Stimulated activated naive CD4-positive, alpha-beta T cell (primary cell): ENCODE measurements at regions not wholly inside any gene's neighbourhood (a gene's known extent, or its start where the extent isn't known, plus 50 kb on each side); places are given as distances from the start of the nearest gene placed in this dataset.
"Not testable (repeated sequence)": the region's sequence is repeated elsewhere in the genome, so short reads cannot be mapped to it uniquely, and the experiment has no call there.

Source experiments
- DNase-seq, 6 experiments: peaks; one replicate each; lab custom pipeline; 2025; lab: John Stamatoyannopoulos, UW

DNA sequence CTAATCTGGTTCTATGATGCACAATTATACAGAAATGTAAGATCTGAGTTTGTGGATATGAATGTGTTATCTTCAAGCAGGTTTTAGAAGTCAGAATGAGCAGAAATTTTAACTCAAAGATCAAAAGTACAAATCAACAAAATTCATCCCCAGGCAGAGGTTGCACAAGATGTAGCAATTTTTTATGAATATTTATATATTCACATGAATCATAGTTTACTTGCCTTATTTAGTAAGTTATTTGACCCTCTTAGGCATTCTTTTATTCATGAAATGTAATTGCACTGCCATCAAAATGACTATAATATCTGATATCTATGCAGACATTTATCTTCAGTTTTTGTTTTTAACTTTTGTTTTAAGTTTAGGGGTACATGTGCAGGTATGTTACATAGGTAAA, 103.1 kb upstream of the DAZL start:
- DNase-seq, result no peak

DNA sequence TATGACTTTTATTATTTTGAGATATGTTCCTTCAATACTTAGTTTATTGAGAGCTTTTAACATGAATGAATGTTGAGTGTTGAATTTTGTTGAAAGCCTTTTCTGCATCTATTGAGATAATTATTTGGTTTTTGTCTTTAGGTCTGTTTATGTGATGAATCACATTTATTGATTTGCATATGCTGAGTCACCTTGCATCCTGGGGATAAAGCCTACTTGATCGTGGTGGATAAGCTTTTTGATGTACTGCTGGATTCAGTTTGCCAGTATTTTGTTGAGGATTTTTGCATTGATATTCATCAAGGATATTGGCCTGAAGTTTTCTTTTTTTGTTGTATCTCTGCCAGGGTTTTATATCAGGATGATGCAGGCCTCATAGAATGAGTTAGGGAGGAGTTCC, 106.5 kb upstream of the DAZL start:
- DNase-seq, result not testable (repeated sequence)

DNA sequence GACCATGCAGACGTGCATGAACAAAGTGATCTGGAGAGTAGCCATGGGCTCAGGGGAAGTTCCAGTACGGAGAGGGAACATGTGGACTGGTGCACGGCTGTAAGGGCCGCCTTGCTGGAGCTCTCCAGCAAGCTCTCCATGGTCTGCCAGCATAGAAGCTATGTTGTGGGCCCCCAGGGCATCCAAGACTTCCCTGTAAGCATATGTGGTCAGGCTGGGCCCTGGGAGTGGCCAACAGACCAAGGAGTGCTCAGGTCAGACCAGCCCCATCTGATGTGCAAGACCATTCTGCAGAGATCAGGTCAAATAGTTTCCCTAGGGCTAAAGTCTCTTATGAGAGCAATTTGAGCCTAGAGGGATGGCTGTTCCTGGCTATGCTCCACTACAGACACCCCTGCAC, 110.1 kb upstream of the DAZL start:
- no peak for DNase-seq

DNA sequence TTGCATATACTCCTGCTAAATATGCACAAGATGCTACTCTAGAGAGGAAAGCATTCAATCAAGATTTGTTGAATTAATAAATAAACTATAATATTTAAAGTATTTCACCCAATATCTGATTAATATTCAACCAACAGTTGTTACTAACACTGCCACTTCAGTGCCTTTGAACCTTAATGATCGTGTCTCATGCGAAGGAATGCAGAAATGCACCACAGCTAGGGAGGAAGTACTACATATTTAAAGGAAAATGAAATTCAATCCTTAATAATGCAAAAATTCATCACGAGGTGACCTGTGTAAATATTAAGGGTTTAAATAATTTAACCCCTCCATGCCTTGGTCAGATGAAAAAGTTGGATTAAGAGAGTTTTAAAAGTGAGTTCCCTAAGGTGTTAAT, 114.2 kb upstream of the DAZL start:
- DNase-seq, result no peak

DNA sequence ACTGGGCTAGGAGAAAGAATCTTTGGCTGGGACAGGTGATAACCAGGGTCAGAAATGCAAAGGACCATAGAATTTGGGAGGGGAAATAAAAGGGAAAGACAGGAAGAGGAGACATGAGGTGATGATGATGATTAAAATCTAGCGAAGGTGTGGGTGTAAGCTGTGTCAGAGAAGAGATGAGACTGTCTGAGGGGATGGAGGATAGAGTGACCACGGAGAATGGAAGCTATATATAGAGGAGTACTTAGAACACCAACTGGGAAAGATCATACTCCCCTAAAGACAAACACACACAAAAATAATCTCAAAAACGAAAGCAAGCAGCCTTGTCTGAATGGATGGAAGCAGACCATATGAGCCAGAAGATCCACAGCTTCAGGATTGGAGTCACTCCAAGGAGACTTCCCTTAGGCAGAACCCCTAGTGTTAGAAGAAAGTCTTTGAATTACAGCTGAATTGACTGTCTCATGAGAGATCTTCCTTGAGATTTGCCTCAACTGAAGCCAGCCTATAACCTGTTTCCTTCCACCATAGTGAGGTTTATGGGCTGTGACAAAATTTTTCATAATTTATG, 115.2 kb upstream of the DAZL start:
- DNase-seq, result no peak

DNA sequence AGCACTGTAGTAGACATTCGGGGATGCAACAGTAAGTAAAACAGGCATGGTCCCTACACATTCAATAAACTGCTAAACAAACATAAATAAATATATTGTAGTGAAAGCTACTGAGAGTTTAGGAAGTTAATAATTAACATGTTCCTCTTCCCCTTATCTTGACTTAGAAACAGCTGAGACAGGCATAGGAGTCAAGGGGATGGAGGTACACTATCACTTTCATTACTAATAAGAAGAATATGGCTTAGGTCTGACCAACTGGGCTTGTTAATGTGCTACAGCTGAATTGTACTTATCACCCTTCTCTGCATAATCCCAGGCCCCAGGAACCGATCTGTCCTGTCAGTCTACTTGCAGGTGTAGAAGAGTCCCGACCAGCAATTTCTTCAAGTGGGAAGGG, 116.3 kb upstream of the DAZL start:
- DNase-seq, result no peak

DNA sequence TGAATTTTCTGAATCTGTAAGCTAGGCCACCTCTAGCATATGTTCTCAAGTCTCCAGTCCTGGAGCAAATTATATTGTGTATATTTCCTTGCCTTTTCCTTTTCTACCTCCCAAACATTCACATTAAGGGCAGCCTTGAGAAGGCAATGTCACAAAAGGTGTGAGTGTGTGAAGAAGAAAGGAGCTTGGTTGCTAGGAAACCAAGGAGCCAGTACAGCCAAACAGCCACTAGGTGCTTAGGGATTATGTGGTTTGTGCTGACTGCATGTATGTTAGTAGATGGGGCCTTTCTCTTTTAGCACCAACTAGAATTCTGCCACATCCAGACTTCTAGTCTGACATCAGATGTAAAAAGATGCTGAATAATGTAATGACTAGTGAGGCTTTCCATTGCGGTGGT, 118.8 kb upstream of the DAZL start:
- DNase-seq, result peak in 1 of 6 experiments; percentile 22

DNA sequence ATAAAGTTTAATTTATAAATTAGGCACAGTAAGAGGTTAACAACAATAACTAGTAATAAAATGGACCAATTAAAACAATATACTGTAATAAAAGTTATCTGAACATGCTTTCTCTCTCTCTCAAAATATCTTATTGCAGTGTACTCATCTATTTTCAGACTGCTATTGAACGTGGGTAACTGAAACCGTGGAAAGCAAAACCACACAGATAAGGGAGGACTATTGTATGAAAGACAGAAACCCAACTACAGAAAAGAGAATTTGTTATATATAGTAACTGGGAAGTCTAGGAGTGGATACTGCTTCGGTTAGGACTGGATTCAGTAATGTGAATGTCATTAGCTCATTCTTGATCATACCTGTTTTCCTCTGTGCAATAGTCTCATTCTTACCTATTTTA, 119.3 kb upstream of the DAZL start:
- DNase-seq, result no peak

DNA sequence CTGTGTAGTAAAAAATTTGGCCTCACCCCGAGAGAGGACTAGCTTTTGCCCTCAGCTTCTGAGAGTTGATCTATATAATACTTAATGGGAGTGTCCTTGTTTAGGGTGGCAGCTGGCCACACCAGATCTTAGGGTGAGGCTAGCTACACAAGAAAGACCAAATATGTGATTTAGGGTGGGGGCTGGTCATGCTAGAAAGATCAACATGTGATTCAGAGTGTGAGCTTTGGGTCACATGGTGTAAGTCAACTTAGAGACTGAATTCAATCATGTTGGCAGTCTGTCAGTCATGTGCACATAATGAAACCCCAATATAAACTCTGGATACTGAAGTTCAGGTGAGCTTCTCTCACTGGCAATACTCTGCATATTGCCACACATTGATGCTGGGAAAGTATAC, 120.7 kb upstream of the DAZL start:
- no peak for DNase-seq

DNA sequence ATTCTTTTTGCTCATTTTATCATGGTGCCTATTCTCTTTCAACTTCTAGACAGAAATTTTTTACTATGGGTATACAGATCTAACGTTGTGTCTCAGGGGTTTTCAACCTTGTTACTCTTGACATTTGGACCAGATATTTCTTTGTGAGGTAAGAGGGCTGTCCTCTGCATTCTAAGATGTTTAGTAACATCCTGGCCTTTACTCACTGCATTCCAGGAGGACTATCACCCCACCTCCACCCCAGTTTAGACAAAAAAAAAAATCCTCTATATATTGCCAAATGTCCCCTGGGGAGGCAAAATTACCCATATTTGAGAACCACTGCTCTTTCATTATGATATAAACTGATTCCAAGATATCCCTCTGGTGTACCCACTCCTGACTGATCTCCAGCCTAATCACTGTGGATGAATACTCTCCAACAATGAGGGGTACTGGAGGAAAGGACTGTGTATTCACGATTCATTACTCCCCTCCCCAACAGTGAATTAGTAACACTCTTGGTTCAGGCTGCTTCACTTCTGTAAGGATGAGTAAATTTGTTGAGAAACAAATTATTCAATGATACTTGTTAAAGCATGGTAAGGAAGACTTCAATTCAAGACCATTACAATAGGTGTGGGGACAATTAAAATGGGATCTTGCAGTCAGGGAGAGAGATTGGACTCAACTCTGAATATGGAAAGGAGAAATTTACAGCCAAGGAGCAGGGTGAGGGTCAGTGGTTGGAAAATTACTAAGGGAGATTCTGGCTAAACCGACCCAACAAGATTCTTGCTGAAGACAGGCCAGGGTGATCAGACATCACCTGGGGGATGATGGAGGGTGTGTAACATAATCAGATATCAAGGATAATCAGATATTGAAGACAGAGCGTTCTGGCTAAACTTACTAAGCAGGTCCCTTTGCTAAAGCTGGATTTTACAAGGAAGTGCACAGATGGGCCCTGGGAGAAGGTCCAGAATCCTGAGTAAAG, 123.8 kb upstream of the DAZL start:
- no peak for DNase-seq

DNA sequence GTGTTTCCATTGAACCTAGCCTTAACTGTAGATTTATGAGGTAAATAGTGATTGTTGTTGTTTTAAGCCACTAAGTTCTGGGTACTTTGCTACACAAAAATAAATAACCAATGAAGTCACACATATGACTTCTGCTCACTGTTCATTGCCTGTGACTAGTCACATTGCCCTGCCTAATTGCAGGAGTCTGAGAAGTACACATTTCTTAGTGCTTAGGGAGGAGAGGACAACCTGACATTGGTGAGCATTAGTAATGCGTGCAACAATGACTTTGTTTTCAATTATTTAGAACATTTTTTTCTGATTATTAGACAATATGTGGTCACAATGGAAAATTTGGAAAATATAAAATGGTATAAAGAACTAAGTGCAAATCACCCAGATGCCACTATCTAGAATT, 133.2 kb upstream of the DAZL start:
- no peak for DNase-seq

DNA sequence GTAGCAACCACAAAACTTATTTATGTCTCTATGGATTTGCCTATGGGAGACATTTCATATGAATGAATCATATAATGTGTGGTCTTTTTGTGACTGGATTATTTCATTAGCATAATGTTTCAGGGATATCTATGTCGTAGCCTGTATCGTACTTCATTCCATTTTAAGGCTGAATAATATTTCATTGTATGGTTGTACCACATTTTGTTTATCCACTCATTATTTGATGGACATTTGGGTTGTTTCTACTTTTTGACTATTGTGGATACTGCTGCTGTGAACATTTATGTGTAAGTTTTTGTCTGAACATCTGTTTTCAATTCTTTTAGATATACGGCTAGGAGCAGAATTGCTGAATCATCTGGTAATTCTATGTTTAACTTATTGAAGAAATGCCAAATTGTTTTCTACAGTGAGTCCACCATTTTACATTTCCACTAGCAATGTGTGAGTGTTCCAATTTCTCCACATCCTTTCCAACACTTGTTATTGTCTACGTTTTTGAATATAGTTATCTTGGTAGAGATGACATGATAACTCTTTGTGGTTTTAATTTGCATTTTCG, 134.4 kb upstream of the DAZL start:
- no peak for DNase-seq

DNA sequence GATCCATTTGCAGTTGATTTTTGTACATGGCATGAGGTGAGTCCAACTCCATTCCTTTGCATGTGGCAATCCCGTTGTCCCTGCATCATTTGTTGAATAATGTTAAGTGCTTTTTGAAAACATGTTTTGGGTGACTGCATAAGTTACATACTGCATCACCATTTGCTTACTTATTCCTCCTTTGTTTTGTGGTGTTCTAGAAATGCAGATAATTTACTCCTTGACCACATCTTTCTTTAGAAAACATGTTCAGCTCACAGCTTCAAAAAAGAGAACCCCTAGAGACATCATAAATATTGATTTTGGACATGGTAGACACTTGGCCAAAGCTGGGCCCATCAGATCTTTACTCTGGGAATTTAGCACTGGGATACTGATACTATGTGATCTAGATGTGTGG, 135.3 kb upstream of the DAZL start:
- DNase-seq, result no peak

DNA sequence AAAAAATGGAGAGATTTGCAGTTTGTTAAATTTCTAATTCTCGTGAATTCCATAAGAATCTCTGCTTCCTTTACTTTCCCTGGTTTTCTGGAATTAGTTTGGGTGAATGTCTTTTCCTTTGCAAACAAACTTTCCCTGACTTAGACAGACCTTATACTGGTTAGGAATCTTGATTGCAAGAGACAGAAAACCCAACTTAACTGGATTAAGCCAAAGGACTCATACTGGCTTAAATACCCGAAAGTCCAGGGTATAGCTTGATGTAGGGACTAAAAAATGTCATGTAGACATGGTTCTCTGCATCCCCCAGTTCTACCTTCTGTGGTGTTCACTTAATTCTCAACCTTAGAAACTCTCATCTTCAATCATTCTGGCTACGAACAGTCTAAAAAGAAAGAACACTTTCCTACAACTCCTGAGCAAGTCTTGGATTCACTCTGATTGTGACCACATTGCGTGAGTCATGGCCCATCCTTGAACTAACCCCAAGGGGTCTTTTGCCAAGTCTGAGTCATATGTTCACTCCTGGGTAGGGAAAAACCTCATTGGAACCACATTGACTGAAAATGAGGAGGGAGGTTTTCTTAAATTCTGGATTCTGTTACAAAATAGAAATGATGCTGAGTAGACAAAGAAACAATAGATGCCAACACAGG, 136.0 kb upstream of the DAZL start:
- no peak for DNase-seq

DNA sequence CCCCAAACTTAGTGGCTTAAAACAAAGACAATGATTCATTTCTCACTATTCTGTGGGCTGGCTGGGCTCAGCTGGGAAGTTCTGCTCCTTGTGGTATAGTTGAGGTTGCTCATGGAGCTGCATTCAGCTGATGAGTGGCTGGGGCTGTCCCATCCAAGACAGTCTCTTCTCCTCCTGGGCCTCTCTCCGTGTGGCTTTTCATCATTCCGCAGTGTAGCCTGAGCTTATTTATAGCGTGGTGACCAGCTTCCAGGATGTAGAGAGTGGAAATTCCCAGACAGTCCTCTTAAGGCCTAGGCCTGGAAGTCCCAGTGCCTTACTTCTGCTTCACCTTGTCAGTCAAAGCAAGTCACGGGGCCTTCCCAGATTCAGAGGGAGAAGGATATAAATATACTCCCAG, 136.7 kb upstream of the DAZL start:
- no peak for DNase-seq

DNA sequence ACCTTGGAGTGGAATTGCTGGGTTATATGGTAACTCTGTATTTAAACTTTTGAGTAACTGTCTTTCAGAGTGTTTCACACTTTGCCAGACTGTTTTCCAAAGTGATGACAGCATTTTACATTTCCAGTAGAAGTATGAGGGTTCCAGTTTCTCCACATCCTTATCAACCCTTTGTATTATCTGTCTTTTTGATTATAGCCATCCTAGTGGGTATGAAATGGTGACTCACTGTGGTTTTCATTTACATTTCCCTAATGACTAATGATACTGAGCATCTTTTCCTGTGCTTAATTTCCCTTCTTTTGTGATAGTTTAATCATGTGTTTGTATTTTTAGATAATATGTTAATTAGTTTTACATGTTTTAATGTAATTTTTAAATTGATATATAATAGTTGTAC, 138.1 kb upstream of the DAZL start:
- DNase-seq, result no peak

DNA sequence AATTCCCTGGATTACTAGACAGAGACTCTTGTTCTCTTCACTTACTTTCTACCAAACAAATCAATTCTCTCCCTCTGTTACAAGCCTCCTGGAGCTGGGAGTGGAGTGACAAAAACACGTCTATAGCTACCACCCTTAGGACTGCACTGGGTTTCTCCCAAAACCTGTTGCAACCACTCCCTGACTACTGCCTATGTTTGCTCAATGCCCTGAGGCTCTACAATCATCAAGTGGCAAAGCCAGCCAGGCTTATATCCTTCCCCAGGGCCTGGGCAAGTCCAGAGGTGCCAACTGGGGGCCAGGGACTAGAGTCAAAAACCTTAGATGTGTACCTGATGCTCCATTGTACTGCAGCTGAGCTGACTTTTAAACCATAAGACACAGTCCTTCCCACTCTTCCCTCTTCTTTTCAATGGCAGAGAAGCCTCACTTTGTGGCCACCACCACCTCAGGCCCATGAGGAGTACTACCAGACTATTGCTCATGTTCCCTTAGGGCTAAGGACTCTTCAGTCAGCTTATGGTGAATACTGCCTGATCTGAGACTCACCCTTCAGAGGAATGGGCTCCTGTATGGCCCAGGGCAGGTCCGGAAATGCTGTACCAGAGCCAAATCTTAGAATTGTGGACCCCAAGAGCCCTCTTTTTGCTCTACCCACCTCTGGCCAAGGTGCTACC, 125.4 kb upstream of the PLCL2 start:
- DNase-seq, result no peak

DNA sequence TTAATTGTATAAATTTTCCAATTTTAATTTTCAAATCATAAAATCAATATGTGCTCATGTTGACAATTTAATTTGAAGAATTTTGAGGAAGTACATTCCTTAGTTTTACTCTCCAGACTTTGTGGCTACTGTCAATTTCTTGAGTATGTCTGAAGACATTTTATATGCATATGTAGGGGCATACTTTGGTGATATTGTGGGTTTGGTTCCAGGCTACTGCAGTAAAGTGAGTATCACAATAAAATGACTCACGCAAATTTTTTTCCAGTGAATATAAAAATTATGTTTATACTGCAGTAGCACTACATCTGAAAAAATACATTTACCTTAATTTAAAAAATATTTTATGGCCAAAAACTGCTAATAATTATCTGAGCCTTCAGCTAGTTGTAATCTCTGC, 123.2 kb upstream of the PLCL2 start:
- no peak for DNase-seq

DNA sequence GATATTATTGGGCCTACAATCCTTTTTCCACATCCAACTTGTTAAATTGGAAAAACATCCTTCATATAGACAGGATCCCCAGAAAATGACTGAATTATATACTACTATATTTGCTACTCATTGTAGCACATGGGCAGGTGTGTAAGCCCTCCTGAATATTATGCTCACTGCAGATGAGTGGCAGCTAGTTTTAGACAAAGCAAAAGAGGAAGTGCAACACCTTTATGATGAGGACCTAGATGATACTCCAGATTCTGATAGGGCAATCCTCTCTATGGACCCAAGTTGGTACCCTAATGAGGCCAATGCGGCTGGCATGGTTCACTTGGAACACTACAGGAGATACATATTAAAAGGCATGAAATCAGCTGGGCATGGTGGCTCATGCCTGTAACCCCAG, 119.1 kb upstream of the PLCL2 start:
- DNase-seq, result no peak

DNA sequence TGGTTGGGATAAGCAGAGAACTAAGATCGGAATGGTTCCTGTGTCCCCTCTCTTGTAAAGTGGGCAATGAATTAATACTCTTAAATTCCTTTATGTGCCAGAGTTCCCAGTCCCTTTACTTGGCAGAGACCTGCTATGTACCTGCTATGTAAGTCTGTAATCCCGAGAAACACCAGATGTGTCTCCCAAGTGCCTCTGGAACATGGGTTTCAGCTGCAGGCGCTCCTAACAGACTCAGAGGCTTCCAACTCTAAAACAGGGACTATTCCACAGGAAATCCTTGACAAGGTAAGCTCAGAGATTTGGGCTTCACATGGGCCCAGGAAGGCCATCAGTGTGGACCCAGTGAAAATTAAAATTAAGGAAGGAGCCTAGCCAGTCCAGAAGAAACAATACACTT, 117.7 kb upstream of the PLCL2 start:
- DNase-seq, result no peak

DNA sequence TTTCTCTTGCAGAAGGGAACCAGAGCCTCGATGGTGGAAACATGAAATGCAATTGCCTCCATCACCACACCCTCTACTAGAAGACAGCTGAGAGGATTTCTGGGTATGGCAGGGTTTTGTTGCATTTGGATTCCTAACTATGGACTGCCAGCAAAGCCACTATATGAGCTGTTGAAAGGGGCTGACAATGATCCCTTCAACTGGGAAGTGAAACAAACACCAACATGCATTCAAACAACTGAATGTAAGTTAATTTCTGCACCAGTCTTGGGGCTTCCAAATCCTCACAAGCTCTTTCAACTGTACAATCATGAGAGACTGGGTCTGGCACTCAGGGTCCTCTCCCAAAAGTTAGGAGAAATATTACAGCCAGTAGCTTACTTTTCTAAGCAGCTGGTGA, 116.7 kb upstream of the PLCL2 start:
- no peak for DNase-seq

DNA sequence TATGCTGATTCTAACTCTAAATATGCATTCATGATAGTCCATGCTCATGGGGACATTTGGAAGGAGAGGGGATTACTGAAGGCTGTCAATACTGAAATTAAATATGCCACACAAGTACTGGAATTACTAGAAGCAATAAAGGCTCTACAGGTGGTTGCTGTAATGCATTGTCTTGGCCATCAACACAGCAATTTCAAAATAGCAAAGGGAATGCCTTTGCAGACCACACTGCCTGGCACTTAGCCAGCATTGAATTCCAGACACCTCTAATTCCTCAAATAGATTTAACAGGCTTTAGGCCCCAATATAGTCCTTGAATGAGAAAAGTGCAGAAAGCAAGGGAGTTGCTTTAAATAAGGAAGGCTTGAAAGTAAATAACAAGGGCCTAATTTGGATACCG, 115.8 kb upstream of the PLCL2 start:
- no peak for DNase-seq
